ENCODE measurements at regions not wholly inside any gene's neighbourhood (a gene's known extent, or its start where the extent isn't known, plus 50 kb on each side); places are given as distances from the start of the nearest gene placed in this dataset.

GRCh38 chr6:166820070-166820469, 136.3 kb downstream of the RNASET2 start:
- H2AFZ ChIP-seq (ENCODE audit: insufficient read depth, low read depth, low read length, poor library complexity, severe bottlenecking): no peak overlapping the region
- H3K4me3 ChIP-seq (ENCODE audit: control extremely low read depth in 1 of 5, extremely low read depth in 1 of 5, insufficient read depth in 1 of 5, low read depth in 2 of 5, low read length in 4 of 5): no peak overlapping the region
- no peaks in the 10 kb centered on the region for H3K27me3 ChIP-seq (replicated peaks in 1 of 4; ENCODE audit: control extremely low read depth in 1 of 4, control insufficient read depth in 3 of 4, insufficient read depth in 4 of 4, low read length in 3 of 4)
- intact Hi-C loops (cut with micrococcal nuclease): no loop called here
- no peaks in the 10 kb centered on the region for H3K79me2 ChIP-seq (ENCODE audit: control insufficient read depth, insufficient read depth, low read length)
- no peaks in the 10 kb centered on the region for H4K20me1 ChIP-seq (ENCODE audit: control insufficient read depth, insufficient read depth, low read length, poor library complexity, severe bottlenecking)
- TF ChIP-seq EZH2 (IDR thresholded peaks at IDR 0.05; ENCODE audit: borderline replicate concordance, insufficient read depth, low read depth, low read length, poor library complexity, severe bottlenecking): no peak
- no peak for TF ChIP-seq CTCF (IDR thresholded peaks at IDR 0.05)
- no peak overlapping the region for H3K27ac ChIP-seq (ENCODE audit: low read length in 2 of 2)
- ChIA-PET POLR2A (no interaction called here), CTCF (interaction anchor here (1.3 kb wide), 1 partner anchor 44 kb away, joined by 3 read pairs; no protein-coding TSS in a partner anchor)
- Mint-ChIP-seq H3K9me3 (ENCODE audit: insufficient read depth) (no peaks in the 10 kb centered on the region), H3K27ac (no peak overlapping the region), H3K27me3 (no peaks in the 10 kb centered on the region), H3K4me1 (no peaks in the 10 kb centered on the region), H3K4me3 (no peak overlapping the region)
- H3K9me3 ChIP-seq (ENCODE audit: control extremely low read depth in 1 of 3, control insufficient read depth in 2 of 3, insufficient read depth in 1 of 3, low read length in 2 of 3): no peaks in the 10 kb centered on the region
- H3K4me1 ChIP-seq (ENCODE audit: control insufficient read depth in 2 of 2, insufficient read depth in 2 of 2, low read length in 2 of 2): no peaks in the 10 kb centered on the region
- H3K4me2 ChIP-seq (replicated peaks; ENCODE audit: low read depth, low read length, poor library complexity, severe bottlenecking): no peak overlapping the region
- ATAC-seq (ENCODE audit: low read depth): no peak
- no peak overlapping the region for H3K9ac ChIP-seq (ENCODE audit: low read length)
- 83% methylated on average over 1 of the region's 1 CpG for WGBS (ENCODE audit: insufficient coverage)
- DNase-seq: no peak
- no peaks in the 10 kb centered on the region for H3K36me3 ChIP-seq (replicated peaks in 1 of 2; ENCODE audit: control extremely low read depth in 1 of 2, control insufficient read depth in 1 of 2, extremely low read depth in 1 of 2, insufficient read depth in 2 of 2, low read length in 1 of 2)

GRCh38 chr6:166815629-166816028, 140.7 kb downstream of the RNASET2 start:
- Histone ChIP-seq H4K20me1 (ENCODE audit: control insufficient read depth, insufficient read depth, low read length, poor library complexity, severe bottlenecking) (no peaks in the 10 kb centered on the region), H3K79me2 (ENCODE audit: control insufficient read depth, insufficient read depth, low read length) (no peaks in the 10 kb centered on the region), H3K4me3 (ENCODE audit: control extremely low read depth in 1 of 5, extremely low read depth in 1 of 5, insufficient read depth in 1 of 5, low read depth in 2 of 5, low read length in 4 of 5) (no peak overlapping the region), H2AFZ (ENCODE audit: insufficient read depth, low read depth, low read length, poor library complexity, severe bottlenecking) (no peak overlapping the region), H3K9ac (ENCODE audit: low read length) (no peak overlapping the region), H3K9me3 (ENCODE audit: control extremely low read depth in 1 of 3, control insufficient read depth in 2 of 3, insufficient read depth in 1 of 3, low read length in 2 of 3) (no peaks in the 10 kb centered on the region), H3K4me2 (replicated peaks; ENCODE audit: low read depth, low read length, poor library complexity, severe bottlenecking) (no peak overlapping the region), H3K27ac (ENCODE audit: low read length in 2 of 2) (no peak overlapping the region), H3K27me3 (replicated peaks in 1 of 4; ENCODE audit: control extremely low read depth in 1 of 4, control insufficient read depth in 3 of 4, insufficient read depth in 4 of 4, low read length in 3 of 4) (no peaks in the 10 kb centered on the region), H3K36me3 (replicated peaks in 1 of 2; ENCODE audit: control extremely low read depth in 1 of 2, control insufficient read depth in 1 of 2, extremely low read depth in 1 of 2, insufficient read depth in 2 of 2, low read length in 1 of 2) (no peaks in the 10 kb centered on the region), H3K4me1 (ENCODE audit: control insufficient read depth in 2 of 2, insufficient read depth in 2 of 2, low read length in 2 of 2) (no peaks in the 10 kb centered on the region)
- intact Hi-C loops (cut with micrococcal nuclease): no loop called here
- CTCF ChIA-PET: interaction anchor here (1.2 to 1.7 kb wide), 2 partner anchors 27 to 174 kb away, joined by 3 to 4 read pairs; no protein-coding TSS in a partner anchor
- Mint-ChIP-seq H3K4me3 (no peak overlapping the region), H3K27me3 (no peaks in the 10 kb centered on the region), H3K27ac (no peak overlapping the region), H3K4me1 (no peaks in the 10 kb centered on the region), H3K9me3 (ENCODE audit: insufficient read depth) (no peaks in the 10 kb centered on the region)
- no peak for ATAC-seq (ENCODE audit: low read depth)
- no peak for TF ChIP-seq CTCF (IDR thresholded peaks at IDR 0.05)
- TF ChIP-seq EZH2 (IDR thresholded peaks at IDR 0.05; ENCODE audit: borderline replicate concordance, insufficient read depth, low read depth, low read length, poor library complexity, severe bottlenecking): no peak
- DNase-seq: no peak
- POLR2A ChIA-PET: no interaction called here
- no CpG with 5 or more reads among the region's 4 CpGs for WGBS (ENCODE audit: insufficient coverage)

Data from B cell (primary cell).